Panc1 (cell line): ENCODE measurements at regions not wholly inside any gene's neighbourhood (a gene's known extent, or its start where the extent isn't known, plus 50 kb on each side); places are given as distances from the start of the nearest gene placed in this dataset.

Experiments
- ATAC-seq: fragments of 200-7000 bp; cut with Tn5 transposase; 2 replicates; pipeline ENCODE4 v1.9.1; 2020; ENCODE audit warnings: mild to moderate bottlenecking, moderate library complexity
- BruUV-seq: library from RNA; stranded (reverse); fragments of 400-500 nt; replicated peaks from 2 replicates; lab custom pipeline; 2021; lab: Mats Ljungman, UMichigan
- CTCF ChIA-PET: fragments of 300-600 bp; sonication (Branson Sonifier 250); formaldehyde crosslinking; loops from one replicate; lab custom pipeline; 2022; ENCODE audit warnings: antibody characterized with exemption; lab: Charles Lee
- POLR2A ChIA-PET: fragments of 300-600 bp; sonication (Branson Sonifier 250); formaldehyde crosslinking; loops from one replicate; lab custom pipeline; 2022; ENCODE audit warnings: antibody characterized with exemption; lab: Charles Lee
- DNase-seq: peaks from one replicate; pipeline ENCODE4 v3.0.0-alpha.2; 2010; ENCODE audit warnings: low read depth, low spot score
- H3K27ac ChIP-seq: 2 replicates; pipeline ENCODE4 v1.5.1; 2011; ENCODE audit warnings: mild to moderate bottlenecking, low read length, inconsistent platforms
- H3K27me3 ChIP-seq: fragments of 200-500 bp; sonication (Bioruptor generic); 2 replicates; pipeline ENCODE4 v1.6.0; 2014; ENCODE audit warnings: low read length, inconsistent platforms; ENCODE audit not compliant: control insufficient read depth, insufficient read depth
- H3K36me3 ChIP-seq: fragments of 200-500 bp; sonication (Bioruptor generic); 2 replicates; pipeline ENCODE4 v1.5.1; 2014; ENCODE audit warnings: inconsistent platforms, mild to moderate bottlenecking, low read length, moderate library complexity; ENCODE audit not compliant: control insufficient read depth, insufficient read depth
- H3K4me1 ChIP-seq: 2 replicates; pipeline ENCODE4 v1.5.1; 2011; ENCODE audit warnings: inconsistent platforms, mild to moderate bottlenecking, low read length, moderate library complexity; ENCODE audit not compliant: control insufficient read depth, insufficient read depth
- H3K4me3 ChIP-seq, 2 experiments: 2 replicates each; pipeline ENCODE4 v1.5.1; 2011 to 2012; ENCODE audit warnings: low read depth in 2 of 2, low read length in 2 of 2, mild to moderate bottlenecking in 2 of 2, inconsistent platforms in 1 of 2, moderate library complexity in 1 of 2
- H3K9me3 ChIP-seq: fragments of 200-500 bp; sonication (Bioruptor generic); 2 replicates; pipeline ENCODE4 v1.5.1; 2014; ENCODE audit warnings: low read depth, mild to moderate bottlenecking, inconsistent platforms, low read length, moderate library complexity; ENCODE audit not compliant: control insufficient read depth, insufficient read depth
- CTCF ChIP-seq: fragments of 450-650 bp; IDR thresholded peaks from 2 replicates; pipeline ENCODE4 v1.5.1; 2017; ENCODE audit warnings: mild to moderate bottlenecking
- POLR2AphosphoS5 ChIP-seq: IDR thresholded peaks from 2 replicates; pipeline ENCODE4 v1.6.1; 2012; ENCODE audit warnings: mild to moderate bottlenecking, low read depth, low read length, moderate library complexity
- REST ChIP-seq, 2 experiments: IDR thresholded peaks; 2 replicates each; pipeline ENCODE4 v1.6.1; 2011 to 2012; ENCODE audit warnings: low read depth in 2 of 2, control low read depth in 1 of 2, low read length in 1 of 2, mild to moderate bottlenecking in 1 of 2, moderate library complexity in 1 of 2; ENCODE audit not compliant: insufficient read depth in 1 of 2
- SIN3A ChIP-seq: IDR thresholded peaks from 2 replicates; pipeline ENCODE4 v1.6.1; 2012; ENCODE audit warnings: low read depth, mild to moderate bottlenecking, low read length, moderate library complexity, borderline replicate concordance; ENCODE audit not compliant: insufficient read depth
- TCF7L2 ChIP-seq: IDR thresholded peaks from 2 replicates; pipeline ENCODE4 v1.6.1; 2011; ENCODE audit warnings: mild to moderate bottlenecking, low read depth, low read length, inconsistent platforms
- in situ Hi-C: cut with HindIII; loops from 2 replicates; pipeline ENCODE4 v1.10.0; 2016; ENCODE audit warnings: low sequenced_read_pairs, low pct_unique_long_range_greater_than_20kb
- intact Hi-C: fragments of 100-400 bp; cut with micrococcal nuclease; formaldehyde crosslinking; loops from one replicate; pipeline ENCODE4 v1.10.0; 2022; ENCODE audit not compliant: unreplicated experiment

GRCh38 chr2:143841935-143842334 lies 678.0 kb downstream of the ZEB2 start:
- no peak for ATAC-seq
- CTCF ChIA-PET, result no interaction called here
- Histone ChIP-seq H3K9me3 (no peaks in the 10 kb centered on the region), H3K4me3 (no peak overlapping the region), H3K27ac (no peak overlapping the region), H3K27me3 (no peaks in the 10 kb centered on the region), H3K36me3 (no peaks in the 10 kb centered on the region), H3K4me1 (no peaks in the 10 kb centered on the region)
- in situ Hi-C loops, result no loop called here
- intact Hi-C loops, result no loop called here
- no peak for TF ChIP-seq SIN3A
- no peak for TF ChIP-seq POLR2AphosphoS5
- no peak for TF ChIP-seq REST (IDR thresholded peaks at IDR 0.05; ENCODE audit: insufficient read depth in 1 of 2, low read depth in 2 of 2, low read length in 1 of 2)
- TF ChIP-seq CTCF, result no peak
- no peak for TF ChIP-seq TCF7L2
- POLR2A ChIA-PET, result no interaction called here
- no TSS peak for BruUV-seq
- no peak for DNase-seq

- BruUV-seq, result no TSS peak
- Histone ChIP-seq H3K4me1 (no peaks in the 10 kb centered on the region), H3K27me3 (no peaks in the 10 kb centered on the region), H3K27ac (no peak overlapping the region), H3K36me3 (no peaks in the 10 kb centered on the region), H3K4me3 (no peak overlapping the region), H3K9me3 (no peaks in the 10 kb centered on the region)
- no peak for DNase-seq
- intact Hi-C loops (no loop called here), in situ Hi-C loops (no loop called here)
- no peak for ATAC-seq
- POLR2A ChIA-PET, result no interaction called here
- TF ChIP-seq REST (IDR thresholded peaks at IDR 0.05; ENCODE audit: insufficient read depth in 1 of 2, low read depth in 2 of 2, low read length in 1 of 2) (no peak), POLR2AphosphoS5 (no peak), TCF7L2 (no peak), CTCF (no peak), SIN3A (no peak)
- CTCF ChIA-PET, result no interaction called here
Observed at GRCh38 chr2:143840601-143841000, 679.3 kb downstream of the ZEB2 start.
